ENCODE measurements at regions not wholly inside any gene's neighbourhood (a gene's known extent, or its start where the extent isn't known, plus 50 kb on each side); places are given as distances from the start of the nearest gene placed in this dataset.
A peak's percentile ranks its signal among the peaks of the same experiment; 100 is the strongest.

DNA sequence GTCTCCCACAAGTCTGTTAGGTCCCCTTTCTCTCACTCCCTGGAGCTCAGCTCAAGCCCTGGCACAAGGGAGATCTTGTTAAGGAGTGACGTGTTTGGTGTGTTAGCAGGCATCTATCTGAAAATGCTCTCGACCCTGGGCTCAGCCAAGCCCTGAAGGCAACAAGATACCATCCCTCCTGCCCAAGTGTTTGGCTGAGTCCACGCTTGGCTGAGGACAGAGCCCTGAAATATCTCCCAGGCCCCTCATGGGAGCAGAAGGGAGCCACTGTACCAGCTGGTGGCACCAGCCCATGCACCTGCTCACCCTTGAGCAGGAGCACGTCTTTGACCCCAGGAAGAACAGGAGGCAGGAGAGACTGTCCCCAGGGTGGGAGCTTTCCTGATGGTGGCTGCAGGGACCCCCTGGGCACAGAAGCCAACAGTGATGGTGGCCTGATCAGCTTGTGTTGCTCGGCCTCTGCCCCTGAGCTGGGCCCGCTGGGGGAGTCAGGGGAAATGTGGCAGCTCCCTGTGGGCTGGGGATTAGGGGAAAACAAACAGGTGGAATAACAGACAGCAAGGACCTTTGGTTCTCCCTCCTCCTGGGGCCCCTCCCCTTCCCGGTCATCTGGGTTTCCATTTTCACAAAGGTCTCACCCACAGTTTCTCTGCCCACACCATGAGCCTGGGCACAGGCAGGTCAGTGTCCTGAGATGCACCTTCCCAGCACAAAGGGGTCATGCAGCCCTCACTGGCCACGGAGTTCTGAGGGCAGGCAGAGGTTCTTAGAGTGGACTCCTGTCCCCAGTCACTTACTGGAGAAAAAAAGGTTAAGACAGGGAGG is 91.6 kb downstream of the RHOB start:
- Mint-ChIP-seq H3K9me3 (no peaks in the 10 kb centered on the region), H3K36me3 (no peaks in the 10 kb centered on the region), H3K4me3 (no peak overlapping the region), H3K27ac (no peak overlapping the region), H3K27me3 (peaks cover 0 to 17% (median 4%) of the 10 kb centered on the region in 5 donors), H3K4me1 (no peaks in the 10 kb centered on the region)
- POLR2A ChIA-PET: no interaction called here
- ATAC-seq: no peak
- DNase-seq: peak in 1 of 10 donors; percentile 36

GRCh38 chr2:20539133-20539719 is 92.4 kb downstream of the RHOB start:
- POLR2A ChIA-PET: no interaction called here
- H3K4me1 Mint-ChIP-seq: no peaks in the 10 kb centered on the region
- H3K4me3 Mint-ChIP-seq: no peak overlapping the region
- no peak for ATAC-seq
- H3K27ac Mint-ChIP-seq: no peak overlapping the region
- DNase-seq: peak in 1 of 10 donors; percentile 4
- H3K9me3 Mint-ChIP-seq: no peaks in the 10 kb centered on the region
- H3K36me3 Mint-ChIP-seq: no peaks in the 10 kb centered on the region
- H3K27me3 Mint-ChIP-seq: peaks cover 0 to 11% (median 0%) of the 10 kb centered on the region in 5 donors

GRCh38 chr2:20539776-20540586 is 93.1 kb downstream of the RHOB start:
- POLR2A ChIA-PET: no interaction called here
- DNase-seq: peak in 1 of 10 donors; percentile 30
- H3K9me3 Mint-ChIP-seq: no peaks in the 10 kb centered on the region
- peaks cover 0 to 11% (median 0%) of the 10 kb centered on the region in 5 donors for H3K27me3 Mint-ChIP-seq
- ATAC-seq: no peak
- no peak overlapping the region for H3K4me3 Mint-ChIP-seq
- no peaks in the 10 kb centered on the region for H3K4me1 Mint-ChIP-seq
- H3K36me3 Mint-ChIP-seq: no peaks in the 10 kb centered on the region
- H3K27ac Mint-ChIP-seq: no peak overlapping the region

DNA sequence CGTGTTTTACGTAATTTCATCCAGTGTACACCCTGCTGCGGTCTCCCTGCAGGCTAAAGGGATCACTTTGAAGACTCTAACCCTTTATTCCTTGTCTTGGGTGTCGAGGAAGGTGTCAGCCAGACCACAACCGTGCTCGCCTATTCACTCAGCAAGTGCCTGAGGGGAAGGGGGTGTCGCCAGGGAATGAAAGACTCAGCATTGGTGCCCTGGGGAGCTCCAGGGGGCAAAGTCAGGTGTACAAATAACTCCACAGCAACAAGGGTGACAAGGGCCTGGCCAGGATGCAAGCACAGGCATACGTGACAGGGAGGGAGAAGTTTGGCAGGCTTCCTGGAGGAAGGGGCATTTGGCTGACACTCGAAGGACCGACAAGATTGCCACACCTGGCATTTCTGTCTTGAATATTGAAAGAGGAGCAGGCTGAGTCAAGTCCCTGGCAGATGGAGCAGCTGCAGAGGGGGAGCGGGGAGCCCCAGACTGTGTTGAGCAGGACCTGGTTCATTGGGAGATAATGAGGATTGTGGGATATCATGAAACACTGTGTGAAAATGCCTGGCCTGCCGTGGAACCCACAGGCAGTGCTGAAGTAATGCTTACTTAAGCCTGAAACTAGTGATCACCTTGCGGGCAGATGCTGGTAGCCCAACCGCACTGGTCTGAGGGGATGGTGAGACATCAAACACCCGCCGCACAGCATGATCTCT is 93.9 kb downstream of the RHOB start:
- Mint-ChIP-seq H3K9me3 (no peaks in the 10 kb centered on the region), H3K27ac (no peak overlapping the region), H3K4me1 (no peaks in the 10 kb centered on the region), H3K4me3 (no peak overlapping the region), H3K36me3 (no peaks in the 10 kb centered on the region), H3K27me3 (peaks cover 0 to 11% (median 0%) of the 10 kb centered on the region in 5 donors)
- POLR2A ChIA-PET: no interaction called here
- ATAC-seq: no peak
- peak in 1 of 10 donors; percentile 56 for DNase-seq

DNA sequence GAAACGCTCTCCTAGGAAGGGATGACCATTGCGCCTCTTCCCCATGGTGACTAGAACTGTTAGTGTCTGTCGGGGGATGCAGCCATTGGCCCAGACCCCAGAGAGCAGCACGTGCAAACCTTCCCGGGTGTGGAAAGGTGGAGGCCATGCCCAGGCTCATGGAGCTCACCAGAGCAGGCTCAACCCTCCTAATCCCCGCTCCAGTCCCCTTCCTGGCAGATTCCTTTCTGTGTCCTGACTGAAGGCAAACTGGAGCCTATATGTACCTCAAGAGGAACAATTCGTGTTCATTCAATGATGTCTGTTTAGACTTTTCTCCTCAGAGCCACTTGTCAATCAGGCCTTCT is 94.4 kb downstream of the RHOB start:
- POLR2A ChIA-PET: no interaction called here
- ATAC-seq: no peak
- H3K27me3 Mint-ChIP-seq: peaks cover 0 to 12% (median 0%) of the 10 kb centered on the region in 5 donors
- no peak overlapping the region for H3K4me3 Mint-ChIP-seq
- DNase-seq: peak in 1 of 10 donors; percentile 37
- H3K36me3 Mint-ChIP-seq: no peaks in the 10 kb centered on the region
- no peak overlapping the region for H3K27ac Mint-ChIP-seq
- H3K9me3 Mint-ChIP-seq: peaks cover 0 to 3% (median 0%) of the 10 kb centered on the region in 9 donors
- no peaks in the 10 kb centered on the region for H3K4me1 Mint-ChIP-seq

- Mint-ChIP-seq H3K9me3 (peaks cover 0 to 3% (median 0%) of the 10 kb centered on the region in 9 donors), H3K27ac (no peak overlapping the region)
Observed at GRCh38 chr2:20541651-20542050, 94.8 kb downstream of the RHOB start.

GRCh38 chr2:20542269-20542668 is 95.4 kb downstream of the RHOB start:
- DNase-seq: no peak
- Mint-ChIP-seq H3K27me3 (peaks cover 0 to 16% (median 0%) of the 10 kb centered on the region in 5 donors), H3K4me1 (no peaks in the 10 kb centered on the region), H3K36me3 (no peaks in the 10 kb centered on the region), H3K27ac (no peak overlapping the region), H3K4me3 (no peak overlapping the region), H3K9me3 (peaks cover 0 to 3% (median 0%) of the 10 kb centered on the region in 9 donors)
- POLR2A ChIA-PET: no interaction called here
- no peak for ATAC-seq

More at GRCh38 chr2:20541651-20542050, 94.8 kb downstream of the RHOB start:
- Mint-ChIP-seq H3K36me3 (no peaks in the 10 kb centered on the region), H3K4me1 (no peaks in the 10 kb centered on the region), H3K4me3 (no peak overlapping the region), H3K27me3 (peaks cover 0 to 16% (median 0%) of the 10 kb centered on the region in 5 donors)
- peak in 1 of 10 donors; percentile 2 for DNase-seq
- POLR2A ChIA-PET: no interaction called here
- ATAC-seq: no peak

DNA sequence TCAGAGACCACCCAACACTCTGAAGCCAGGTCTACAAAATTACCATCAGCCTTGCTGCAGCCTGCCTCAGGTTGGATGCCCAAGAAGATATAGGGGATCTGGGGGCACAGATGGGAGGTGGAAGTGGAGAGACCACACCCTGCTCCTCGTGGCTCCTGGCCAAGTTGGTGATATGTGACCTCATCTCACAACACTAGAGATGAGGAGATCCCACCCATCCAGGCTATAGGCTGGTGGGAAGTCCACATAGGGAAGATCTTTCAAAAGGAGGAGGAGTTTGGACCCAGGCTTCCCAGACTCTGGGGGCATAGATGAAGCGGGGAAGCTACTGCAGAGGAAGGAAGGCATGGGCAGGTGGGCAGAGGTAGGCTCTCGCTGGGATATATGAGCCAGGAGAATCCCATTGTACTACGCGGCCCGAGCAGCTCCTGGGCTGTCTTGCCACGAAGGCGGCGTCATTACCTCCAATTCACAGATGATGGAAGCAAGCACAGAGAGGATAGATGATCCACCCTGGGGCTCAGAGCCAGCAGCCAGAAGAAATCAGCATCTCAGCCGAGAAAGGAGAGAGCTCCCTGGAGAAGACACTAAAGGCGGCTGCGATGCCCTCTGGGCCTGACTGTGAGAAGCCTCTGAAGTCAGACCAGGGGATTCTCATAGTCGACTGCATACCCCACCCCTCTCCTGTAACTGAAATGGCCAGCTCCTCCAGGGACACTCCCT is 96.0 kb downstream of the RHOB start:
- DNase-seq (peak in 1 of 10 donors; percentile 41), ATAC-seq (no peak)
- Mint-ChIP-seq H3K4me3 (no peak overlapping the region), H3K36me3 (no peaks in the 10 kb centered on the region), H3K4me1 (no peaks in the 10 kb centered on the region), H3K27ac (no peak overlapping the region), H3K27me3 (peaks cover 0 to 16% (median 0%) of the 10 kb centered on the region in 5 donors), H3K9me3 (peaks cover 0 to 3% (median 0%) of the 10 kb centered on the region in 9 donors)
- POLR2A ChIA-PET: no interaction called here

DNA sequence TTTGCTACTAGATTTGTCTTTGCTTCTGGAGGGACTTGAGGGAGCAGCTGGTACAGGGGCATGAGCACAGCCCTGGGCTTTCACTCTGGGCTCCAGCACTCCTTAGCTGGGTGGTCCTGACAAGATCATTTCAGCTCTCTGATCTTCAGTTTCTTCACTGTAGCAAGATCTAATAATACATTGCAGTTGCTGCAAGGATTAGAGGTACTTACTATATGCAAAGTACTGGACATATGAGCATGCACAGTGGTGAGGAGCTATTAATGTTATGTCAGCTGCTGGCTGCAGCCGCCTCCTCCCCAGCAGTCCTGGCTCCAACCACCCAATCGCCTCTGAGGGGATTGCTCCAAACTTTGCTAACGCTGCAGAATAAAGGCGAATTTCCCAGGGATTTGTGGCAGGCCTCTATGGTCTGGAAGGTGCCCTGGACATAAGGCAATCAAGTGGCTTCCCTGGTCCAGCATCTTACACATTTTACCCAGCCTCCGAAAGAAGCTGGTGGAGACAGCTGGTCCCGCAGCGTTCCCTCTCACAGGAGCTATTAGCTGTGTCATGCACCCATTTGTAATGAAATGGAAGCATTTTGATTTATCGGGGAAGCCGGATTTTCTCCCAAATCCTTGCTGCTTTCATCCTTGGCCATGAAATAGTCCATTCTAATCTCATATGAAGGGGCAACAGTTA is 96.7 kb downstream of the RHOB start:
- peaks cover 0 to 16% (median 0%) of the 10 kb centered on the region in 5 donors for H3K27me3 Mint-ChIP-seq
- no peak overlapping the region for H3K27ac Mint-ChIP-seq
- H3K4me3 Mint-ChIP-seq: no peak overlapping the region
- DNase-seq (peak in 1 of 10 donors; percentile 6), ATAC-seq (no peak)
- H3K4me1 Mint-ChIP-seq: no peaks in the 10 kb centered on the region
- peaks cover 0 to 3% (median 0%) of the 10 kb centered on the region in 9 donors for H3K9me3 Mint-ChIP-seq
- POLR2A ChIA-PET: no interaction called here
- H3K36me3 Mint-ChIP-seq: no peaks in the 10 kb centered on the region

- DNase-seq: peak in 1 of 10 donors; percentile 22
- POLR2A ChIA-PET: no interaction called here
- no peak for ATAC-seq
- H3K9me3 Mint-ChIP-seq: peaks cover 0 to 3% (median 0%) of the 10 kb centered on the region in 9 donors
- no peaks in the 10 kb centered on the region for H3K36me3 Mint-ChIP-seq
- peaks cover 0 to 16% (median 0%) of the 10 kb centered on the region in 5 donors for H3K27me3 Mint-ChIP-seq
- no peaks in the 10 kb centered on the region for H3K4me1 Mint-ChIP-seq
- H3K4me3 Mint-ChIP-seq: no peak overlapping the region
- no peak overlapping the region for H3K27ac Mint-ChIP-seq
Observed at GRCh38 chr2:20544153-20544747, 97.4 kb downstream of the RHOB start.

GRCh38 chr2:20549144-20549543 is 101.8 kb downstream of the HS1BP3 start:
- no peaks in the 10 kb centered on the region for H3K36me3 Mint-ChIP-seq
- H3K4me1 Mint-ChIP-seq: peaks cover 0 to 2% (median 0%) of the 10 kb centered on the region in 4 donors
- POLR2A ChIA-PET: no interaction called here
- DNase-seq (peak in 1 of 10 donors; percentile 26), ATAC-seq (no peak)
- H3K4me3 Mint-ChIP-seq: no peak overlapping the region
- peaks cover 0 to 13% (median 0%) of the 10 kb centered on the region in 5 donors for H3K27me3 Mint-ChIP-seq
- H3K27ac Mint-ChIP-seq: peak overlapping the region in 1 of 10 donors; percentile 40
- peaks cover 0 to 3% (median 0%) of the 10 kb centered on the region in 9 donors for H3K9me3 Mint-ChIP-seq
